NCI-H524 treated with DMSO at 0.1 percent for 48 hours (cell line): ENCODE measurements at regions not wholly inside any gene's neighbourhood (a gene's known extent, or its start where the extent isn't known, plus 50 kb on each side); places are given as distances from the start of the nearest gene placed in this dataset.
A peak's percentile ranks its signal among the peaks of the same experiment; 100 is the strongest.
"Not testable (repeated sequence)": the region's sequence is repeated elsewhere in the genome, so short reads cannot be mapped to it uniquely, and the experiment has no call there.

ENCODE experiments used
- DNase-seq: peaks from one replicate; lab custom pipeline; 2025; lab: John Stamatoyannopoulos, UW

DNA sequence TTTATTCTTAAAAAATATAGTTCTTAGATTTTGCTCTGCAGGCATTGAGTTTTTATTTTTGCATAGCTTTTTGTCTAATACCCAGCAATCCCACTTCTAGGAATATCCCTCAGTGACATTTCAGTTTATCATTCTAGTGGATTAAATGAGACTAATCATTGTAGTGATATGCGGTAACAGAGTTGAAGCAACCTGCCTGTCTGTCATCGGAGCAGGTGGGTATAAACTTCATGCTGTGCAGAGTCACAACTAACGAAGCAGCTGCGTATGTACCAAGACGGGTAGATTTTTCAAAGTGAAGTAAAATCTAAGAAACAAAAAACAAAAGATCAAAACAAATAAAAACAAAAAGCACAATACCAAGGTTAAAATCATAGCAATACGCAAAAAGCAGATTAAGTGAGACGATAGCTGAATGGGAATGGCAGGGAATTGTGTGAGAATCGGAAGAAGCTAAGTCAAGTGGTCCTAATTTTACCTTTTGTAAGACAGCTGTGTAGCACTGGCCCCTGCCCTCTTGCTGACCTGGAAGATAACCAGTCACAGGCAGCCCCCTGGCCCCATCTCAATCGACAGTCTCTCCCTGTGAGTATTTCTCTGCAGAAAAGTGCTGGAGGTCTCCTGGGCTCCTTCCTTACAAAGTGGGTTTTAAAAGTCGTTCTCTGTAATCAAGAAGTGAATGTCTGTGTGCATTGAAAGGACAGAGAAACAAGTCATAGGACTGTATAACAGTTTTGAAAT, 169.2 kb downstream of the OR2B2 start:
- DNase-seq: no peak

DNA sequence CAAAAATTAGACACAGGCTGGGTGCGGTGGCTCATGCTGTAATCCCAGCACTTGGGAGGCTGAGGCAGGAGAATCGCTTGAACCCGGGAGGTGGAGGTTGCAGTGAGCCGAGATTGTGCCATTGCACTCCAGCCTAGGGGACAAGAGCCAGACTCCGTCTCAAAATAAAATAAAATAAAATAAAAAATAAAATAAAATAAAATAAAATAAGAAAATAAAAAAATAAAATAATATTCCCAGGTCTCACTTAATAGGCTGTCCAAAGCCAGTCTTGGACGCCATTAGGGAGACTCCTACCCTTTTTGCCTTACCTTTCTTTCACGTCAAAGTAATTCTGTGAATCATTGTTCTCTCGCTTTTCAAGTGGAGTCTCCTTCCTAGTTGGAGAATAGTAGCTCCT, 172.3 kb downstream of the OR2B2 start:
- not testable (repeated sequence) for DNase-seq

DNA sequence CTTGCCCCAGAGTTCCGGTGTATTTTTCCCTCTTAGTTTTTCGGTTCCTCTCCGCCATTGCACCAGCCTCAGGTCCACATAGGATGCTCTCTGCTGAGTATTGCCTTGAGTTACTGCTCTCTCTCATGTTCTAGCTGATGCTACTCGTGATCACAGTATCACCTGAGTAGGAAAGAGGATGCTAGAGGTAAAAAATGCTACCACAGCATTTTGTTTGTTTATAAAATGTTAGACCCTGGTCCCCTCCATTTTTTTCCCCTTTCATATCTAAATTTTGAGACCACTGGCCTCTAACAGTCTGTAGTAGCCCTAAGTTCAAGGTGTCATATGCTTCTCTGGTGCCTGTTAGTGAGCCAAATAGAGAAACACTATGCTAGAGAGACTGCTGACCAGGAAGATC, 175.5 kb downstream of the OR2B2 start:
- DNase-seq: no peak

DNA sequence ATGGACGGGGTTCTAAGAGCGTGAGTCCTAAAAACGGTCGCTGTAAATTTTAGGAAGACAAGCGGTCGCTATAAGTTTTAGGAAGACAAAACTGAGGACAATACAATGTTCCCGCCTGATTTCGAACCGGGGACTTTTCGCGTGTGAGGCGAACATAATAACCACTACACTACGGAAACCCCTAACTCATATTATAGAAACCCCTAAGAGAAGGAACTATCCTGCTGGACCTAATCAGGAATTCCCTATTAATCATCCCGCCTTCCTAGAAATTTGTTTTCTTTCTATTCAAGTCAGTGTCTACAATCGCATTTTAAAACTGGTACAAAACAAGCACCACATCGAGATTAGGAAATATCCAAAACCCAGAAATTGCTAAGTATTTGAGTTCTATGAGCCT, 183.8 kb downstream of the OR2B2 start:
- no peak for DNase-seq

DNA sequence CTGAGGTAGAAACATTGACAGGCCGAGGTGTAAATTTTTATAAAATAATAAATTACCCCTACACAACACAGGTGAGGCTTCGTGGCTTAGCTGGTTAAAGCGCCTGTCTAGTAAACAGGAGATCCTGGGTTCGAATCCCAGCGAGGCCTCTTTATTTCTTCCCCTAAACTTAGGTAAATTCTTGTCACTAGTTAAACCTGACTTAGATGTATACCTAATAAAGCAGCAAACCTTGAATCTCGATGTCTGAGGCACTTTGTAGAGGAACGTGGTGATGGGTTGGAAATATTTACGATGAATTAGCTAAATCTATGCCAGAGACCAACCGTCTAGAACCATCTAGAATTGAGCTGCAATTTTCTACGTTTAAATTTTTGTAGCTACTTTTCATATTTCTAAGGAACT, 185.6 kb downstream of the OR2B2 start:
- DNase-seq: no peak

DNA sequence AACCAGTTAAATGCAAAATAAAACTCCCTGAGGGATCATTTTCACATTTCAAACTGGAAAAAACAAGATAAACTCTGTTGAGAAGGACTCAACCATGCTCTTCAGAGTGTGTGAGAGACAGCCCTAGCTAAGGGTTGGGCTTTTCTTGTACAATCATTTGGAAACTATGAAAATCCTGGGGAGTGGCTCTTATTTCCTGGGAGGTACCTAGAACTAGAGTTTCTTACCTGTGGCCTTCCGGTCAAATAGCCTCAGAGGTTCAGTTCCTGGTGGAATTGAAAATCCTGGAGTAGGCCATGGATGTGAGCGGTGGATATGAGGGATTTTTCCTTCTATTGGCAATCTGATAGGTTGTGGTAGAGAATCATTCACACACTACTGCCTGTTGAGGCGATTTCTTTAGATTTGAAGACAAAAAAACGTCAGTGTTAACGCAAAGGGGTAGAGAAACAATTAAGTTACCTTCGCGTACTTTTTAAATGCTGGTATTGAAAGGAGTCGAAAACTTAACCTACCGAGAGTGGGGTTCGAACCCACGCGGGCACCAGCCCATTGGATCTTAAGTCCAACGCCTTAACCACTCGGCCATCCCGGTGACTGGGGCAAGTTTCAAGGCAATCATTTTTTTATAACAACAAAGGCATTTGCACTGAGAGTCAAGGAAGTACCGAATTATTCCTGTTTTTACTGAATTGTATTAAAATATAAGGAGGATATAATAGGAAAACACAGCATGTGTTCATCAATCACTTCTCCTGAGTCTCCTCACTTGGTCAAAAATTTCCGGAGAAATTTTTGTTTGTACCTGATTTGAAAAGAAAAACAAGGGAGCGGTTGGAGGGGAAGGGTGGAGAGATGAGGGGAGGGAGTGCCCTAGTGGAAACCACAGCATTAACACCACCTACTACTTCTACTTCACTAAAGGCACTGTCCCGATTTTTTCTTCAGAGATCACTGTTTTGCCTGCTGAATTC, 191.3 kb downstream of the OR2B2 start:
- DNase-seq: no peak

DNA sequence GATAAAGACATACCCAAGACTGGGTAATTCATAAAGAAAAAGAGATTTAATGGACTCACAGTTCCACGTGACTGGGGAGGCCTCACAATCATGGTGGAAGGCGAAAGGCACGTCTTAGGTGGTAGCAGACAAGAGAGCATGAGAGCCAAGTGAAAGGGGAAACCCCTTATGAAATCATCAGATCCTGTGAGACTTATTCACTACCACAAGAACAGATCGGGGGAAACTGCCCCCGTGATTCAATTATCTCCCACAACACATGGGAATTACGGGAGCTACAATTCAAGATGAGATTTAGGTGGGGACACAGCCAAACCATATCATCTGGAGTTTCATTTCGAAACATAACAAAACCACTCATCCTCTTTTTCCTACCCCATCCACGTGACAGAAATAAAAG, 193.2 kb downstream of the OR2B2 start:
- DNase-seq: not testable (repeated sequence)

DNA sequence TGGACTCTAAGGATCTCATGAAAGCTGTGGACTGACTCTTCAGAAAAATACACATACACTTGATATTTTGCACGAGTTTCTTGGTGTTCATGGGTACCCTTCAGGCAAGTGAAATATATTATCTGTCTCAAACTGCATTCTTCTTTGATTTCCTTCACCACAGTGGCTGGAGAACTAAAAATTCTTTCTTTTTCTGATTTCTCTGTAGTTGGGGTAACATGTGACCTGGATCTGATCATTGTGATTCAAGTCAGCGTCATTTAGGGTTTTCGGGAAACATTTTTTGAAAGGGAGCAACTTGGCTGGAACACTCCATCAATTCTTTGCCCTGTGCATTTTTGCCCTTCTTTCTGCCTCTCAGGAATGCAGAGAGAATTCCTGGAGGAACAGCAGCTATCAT, 205.8 kb downstream of the OR2B2 start:
- DNase-seq: no peak

DNA sequence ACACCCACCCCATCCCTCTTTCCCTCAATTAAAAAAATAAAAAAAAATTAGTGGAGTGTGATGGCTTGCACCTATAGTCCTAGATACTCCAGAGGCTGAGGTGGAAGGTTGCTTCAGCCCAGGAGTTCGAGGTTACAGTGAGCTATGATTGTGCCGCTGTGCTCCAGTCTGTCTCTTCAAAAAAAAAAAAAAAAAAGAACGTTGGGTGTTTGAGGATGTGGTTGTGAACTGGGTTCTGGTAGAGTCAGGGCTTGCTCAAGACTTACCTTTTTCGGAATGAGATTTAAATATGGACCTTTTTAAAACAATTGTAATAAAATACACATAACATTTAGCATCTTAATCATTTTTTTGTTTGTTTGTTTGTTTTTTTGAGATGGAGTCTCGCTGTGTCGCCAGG, 211.9 kb downstream of the OR2B2 start:
- no peak for DNase-seq

DNA sequence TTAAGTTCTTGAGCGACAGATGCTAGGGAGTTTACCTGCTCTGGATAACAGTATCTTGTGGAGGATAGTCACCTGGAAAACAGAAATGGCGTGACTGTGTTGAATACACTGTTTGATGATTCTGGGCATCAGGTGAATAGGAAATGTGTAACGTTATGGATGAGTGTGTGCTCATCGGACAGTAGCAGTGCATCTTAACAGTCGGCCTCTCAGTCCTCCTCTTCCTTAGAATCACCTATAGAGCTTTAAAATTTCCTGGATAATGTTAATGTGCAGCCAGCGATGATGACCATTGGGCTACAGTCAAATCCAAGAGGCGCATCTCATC, 217.7 kb downstream of the OR2B2 start:
- no peak for DNase-seq

DNA sequence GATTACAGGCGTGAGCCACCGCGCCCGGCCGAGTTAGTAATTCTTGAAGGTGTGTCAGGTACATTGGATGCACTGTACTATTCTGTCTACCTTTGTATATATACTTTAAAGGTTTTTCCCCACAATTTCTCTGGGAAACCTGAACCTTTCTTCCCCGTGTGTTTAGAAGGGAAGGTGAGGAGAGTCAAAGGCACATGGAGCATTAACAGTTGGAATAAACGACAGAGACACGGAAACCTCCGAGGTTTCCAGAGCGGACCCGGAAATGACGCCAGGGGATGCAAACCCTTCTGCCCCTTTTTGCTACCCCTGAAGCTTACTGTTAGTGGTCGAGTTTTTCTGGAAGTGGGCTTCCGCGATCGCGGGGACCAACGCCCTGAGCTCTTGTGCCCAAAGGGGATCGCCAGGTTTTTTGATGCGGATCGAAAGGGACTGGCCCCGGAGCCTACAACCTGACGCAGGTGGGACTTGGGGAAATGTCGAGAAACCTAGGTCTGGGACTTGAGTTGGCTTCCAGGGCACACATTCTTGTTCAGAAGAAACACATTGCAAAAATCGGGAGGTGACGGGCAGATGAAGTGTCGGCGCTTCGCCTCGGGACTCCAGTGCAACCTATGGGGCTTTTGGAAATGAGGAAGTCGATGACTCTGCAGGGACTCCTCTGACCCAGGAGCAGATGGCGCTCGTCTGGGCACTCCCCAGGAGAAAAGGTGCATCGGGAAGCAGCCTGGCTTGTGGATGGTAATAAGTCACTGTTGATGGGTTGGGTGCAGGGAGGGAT, 218.2 kb downstream of the OR2B2 start:
- peak; percentile 35 for DNase-seq

DNA sequence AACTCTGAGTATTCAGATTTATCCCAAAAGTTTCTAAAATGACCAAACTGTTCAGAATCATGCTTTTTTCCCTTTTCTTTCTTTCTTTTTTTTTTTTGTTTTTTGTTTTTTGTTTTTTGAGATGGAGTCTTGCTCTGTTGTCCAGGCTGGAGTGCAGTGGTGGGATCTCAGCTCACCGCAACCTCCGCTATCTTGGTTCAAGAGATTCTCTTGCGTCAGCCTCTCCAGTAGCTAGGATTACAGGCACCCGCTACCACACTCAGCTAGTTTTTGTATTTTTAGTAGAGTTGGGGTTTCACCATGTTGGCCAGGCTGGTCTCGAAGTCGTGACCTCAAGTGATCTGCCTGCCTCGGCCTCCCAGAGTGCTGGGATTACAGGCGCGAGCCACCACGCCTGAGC, 219.2 kb upstream of the ZNF184 start:
- not testable (repeated sequence) for DNase-seq

DNA sequence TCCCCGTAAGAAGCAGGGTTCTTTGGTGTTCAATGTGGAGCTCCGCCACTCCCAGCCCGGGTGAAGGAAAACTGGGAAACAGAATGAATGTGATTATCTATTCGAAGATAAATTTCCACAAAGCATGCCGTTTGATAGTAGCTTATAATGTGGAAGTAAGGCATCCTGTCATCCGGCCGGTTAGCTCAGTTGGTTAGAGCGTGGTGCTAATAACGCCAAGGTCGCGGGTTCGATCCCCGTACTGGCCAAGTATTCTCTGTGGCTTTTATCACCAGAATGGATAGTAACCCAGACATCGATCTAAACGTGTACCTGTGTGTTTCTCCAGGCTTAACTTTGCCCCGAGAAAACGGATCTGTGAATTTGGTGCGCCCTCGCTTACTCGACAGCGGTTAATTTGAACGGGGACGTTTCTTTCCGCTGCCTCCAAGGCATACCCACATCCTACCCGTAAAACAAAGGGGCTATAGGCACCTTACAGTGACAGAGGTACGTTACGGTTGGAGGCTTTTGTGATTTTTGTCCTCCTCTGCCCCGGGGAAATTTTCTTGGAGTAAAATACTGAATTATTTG, 215.2 kb upstream of the ZNF184 start:
- DNase-seq: peak; percentile 83

DNA sequence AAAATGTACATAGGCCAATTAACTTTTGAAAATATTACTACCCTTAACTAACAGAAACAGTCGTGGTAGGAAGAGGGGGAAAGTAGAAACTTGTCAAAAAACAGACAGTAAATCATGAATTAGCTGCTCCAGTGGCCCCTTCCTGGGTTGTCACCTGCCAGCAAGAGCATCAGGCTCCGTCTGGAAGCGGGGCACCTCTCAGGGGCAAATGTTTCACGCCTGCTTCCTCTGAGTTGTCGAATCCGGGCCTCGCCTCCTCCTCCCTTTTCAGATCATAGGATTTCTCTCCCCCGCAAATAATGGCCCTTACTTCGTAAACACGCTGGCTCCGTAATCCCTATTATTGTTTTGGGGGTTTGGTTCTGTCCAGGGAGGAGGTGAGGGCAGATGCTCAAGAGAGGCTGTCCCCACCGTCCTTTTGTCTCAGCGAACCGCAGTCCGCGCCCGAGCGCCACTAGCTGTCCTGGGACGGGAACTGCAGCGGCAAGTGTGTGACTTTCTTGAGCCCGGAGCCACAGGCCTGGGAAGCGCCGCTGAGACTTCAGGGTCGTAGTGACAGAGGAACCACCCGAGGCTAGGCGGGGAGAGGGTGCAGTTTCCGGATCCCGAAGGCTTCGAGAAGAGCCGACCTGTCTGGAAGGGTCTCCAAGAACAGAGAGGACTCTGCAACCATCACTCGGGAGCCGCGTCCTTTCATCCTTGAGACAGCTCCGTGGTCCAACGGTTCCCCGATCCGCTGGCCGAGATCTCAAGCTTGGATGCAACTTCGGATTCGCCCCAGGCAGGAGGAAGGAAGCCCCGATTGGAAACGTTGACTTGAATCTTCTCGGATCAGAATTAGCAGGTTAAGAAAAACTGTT, 214.5 kb upstream of the ZNF184 start:
- peak; percentile 69 for DNase-seq

DNA sequence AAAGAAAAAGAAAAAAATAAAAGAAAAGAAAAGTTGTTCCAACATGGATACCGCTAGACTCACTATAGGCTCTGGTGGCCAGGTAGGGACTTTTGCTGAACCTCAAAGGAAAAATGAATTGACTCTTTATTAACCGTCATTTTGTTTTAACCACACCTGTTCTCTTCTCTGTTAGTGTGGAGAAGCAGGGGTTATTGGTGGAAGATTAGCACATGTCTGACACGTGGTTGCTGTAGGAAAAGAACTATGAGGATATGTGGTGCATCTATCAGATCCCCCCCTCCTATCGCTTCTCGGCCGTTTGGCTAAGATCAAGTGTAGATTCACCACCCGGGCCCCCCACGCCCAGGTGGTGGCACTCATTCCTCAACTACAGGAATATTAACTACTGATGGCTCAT, 212.4 kb upstream of the ZNF184 start:
- DNase-seq: no peak

DNA sequence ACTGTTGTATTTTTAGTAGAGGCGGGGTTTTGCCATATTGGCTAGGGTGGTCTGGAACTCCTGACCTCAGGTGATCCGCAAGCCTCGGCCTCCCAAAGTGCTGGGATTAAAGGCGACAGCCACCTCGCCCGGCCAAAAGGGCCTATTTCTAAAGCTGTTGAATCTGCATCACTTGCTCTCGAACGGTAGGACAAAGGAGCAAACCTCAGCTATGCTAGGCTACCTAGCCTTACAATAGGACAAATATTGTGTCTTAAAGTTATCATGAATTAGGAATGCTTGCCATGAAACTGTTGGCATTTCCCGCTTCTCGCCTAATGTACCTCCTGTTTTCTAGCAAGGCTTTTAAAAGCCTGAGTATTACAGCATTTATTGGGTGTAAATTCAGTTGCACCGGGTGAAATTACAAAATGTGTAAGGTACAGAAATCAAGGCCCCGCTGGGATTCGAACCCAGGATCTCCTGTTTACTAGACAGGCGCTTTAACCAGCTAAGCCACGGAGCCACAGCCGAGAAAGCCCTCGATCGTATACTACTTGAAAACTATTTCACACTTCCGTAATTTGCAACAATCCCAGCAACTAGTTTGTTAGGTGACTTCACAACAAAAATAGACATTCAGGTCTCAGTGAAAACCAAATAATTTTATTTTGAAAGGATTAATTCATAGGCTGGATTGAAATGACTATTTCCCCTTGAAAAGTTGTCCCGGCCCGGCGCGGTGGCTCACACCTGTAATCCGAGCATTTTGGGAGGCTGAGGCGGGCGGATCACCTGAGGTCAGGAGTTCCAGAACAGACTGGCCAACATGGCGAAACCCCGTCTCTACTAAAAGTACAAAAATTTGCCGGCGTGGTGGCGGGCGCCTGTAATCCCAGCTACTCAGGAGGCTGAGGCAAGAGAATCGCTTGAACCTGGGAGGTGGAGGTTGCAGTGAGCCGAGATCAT, 211.6 kb upstream of the ZNF184 start:
- peak; percentile 69 for DNase-seq

DNA sequence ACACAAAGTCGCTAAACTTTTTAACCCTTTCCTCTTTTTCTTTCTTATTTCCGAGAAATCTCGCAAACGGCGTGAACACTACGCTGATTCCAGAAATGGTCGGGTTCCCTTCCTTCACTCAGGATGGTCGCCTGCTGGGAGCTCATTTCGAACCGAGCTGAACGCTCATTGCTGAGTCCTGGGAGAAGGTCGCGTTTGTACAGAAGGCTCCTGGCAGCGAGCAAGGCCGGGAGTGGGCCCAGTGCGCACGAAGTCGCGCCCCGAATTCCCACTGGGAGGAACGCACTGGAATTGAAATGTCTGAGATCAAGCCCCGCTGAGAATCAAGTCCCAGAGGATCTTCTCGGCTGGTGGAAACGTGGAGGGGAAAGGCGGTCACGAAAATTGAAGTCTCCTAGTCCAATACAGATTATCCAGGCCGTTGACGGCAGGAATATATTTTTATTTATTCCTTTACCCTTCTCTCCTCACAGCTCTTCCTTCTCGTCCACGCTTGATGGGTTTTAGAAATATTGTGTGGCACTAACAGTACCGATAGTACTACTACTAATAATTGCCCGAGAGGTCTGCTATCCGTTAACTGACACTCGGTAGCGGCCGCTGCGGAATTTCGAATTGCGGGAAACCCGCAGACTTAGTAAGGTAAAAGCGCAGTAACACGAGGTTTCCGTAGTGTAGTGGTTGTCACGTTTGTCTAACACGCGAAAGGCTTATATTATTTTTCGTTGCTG, 207.2 kb upstream of the ZNF184 start:
- no peak for DNase-seq

DNA sequence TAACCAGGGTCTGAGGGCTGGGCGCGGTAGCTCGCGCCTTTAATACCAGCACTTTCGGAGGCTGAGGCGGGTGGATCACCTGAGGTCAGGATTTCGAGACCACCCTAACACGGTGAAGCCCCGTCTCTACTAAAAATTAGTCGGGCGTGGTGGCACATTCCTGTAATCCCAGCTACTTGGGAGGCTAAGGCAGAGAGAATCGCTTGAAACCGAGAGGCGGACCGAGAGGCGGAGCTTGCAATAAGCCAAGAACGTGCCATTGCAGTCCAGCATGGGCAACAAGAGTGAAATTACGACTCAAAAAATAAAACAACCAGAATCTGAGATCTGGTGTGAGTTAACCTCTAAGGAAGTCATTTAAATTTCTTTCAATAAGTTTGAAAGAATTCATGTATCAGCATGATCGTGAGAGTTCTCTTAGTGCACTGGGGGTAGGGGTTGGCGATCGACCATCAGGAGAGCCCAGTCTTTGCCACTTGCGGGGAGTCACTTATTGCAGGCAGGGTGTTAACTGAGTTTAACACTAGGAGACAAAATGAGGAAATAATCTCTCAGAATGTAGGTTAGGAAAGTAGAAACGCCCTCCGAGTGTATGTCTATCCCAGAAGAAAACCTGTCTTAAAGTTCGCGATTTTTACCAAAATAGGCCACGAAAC, 206.5 kb upstream of the ZNF184 start:
- no peak for DNase-seq

DNA sequence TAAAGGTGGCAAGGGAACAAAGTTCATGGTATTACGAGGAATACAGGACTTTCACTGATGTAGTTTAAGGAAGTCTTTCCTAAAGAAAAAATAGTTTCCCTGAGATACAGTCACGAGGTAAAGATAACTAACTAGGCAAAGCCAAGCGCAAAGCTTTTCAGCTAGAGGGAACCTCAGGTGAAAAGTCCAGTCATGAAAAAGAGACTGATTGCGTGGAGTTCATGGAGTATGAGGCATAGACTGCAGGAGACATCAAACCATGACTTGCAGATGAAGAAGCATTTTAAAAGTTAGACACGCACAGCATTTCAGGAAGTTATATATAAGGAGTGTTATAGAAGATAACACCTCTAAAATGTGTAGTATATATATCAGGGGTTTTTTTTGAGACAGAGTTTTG, 205.6 kb upstream of the ZNF184 start:
- no peak for DNase-seq
